Activated CD8-positive, alpha-beta memory T cell treated with anti-CD3 and anti-CD28 coated beads for 4 hours (primary cell): ENCODE measurements at regions not wholly inside any gene's neighbourhood (a gene's known extent, or its start where the extent isn't known, plus 50 kb on each side); places are given as distances from the start of the nearest gene placed in this dataset.

Experiments used
- DNase-seq, 2 donors: peaks; one replicate each; pipeline ENCODE4 v3.0.0-alpha.2; 2020; ENCODE audit warnings: low read depth in 2 of 2

DNA sequence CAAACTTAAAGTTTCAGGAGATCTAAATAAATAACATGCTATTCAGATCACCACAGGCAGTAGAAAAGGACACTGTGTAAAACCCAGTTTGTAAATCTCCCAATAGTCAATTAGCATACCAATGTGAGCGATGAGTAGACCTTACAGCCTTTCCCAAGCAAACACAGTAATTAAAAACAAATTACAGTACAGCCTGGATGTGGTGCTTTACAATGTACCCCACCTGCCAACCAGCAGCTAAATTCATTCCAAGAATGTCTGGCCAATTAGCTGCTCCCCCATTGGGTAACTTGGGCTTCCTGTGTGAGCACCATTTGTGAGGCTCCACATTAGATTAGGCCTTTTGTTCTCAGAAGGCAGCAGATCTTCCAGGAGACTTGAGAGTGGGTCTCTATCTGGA is 635.0 kb downstream of the TBL1XR1 start:
- no peak for DNase-seq

DNA sequence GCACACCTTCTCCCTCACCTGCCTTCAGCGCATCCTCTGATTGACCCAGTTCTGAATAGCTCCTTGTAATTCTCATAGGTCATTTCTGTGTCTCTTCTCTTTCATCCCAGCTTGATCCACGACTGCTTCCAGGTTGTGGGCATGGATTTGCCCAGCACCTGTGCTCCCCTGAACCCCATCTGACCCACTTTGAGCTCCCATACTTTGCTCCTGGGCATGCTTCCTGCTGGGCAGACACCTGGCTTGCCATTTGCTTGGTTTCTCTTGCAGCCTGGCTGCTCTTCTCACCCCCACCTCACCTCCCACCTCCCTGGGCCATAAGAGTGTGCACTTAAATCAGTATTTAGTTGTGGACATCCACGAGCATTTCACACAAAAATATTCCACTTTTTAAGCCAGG is 635.5 kb downstream of the TBL1XR1 start:
- DNase-seq, result no peak

DNA sequence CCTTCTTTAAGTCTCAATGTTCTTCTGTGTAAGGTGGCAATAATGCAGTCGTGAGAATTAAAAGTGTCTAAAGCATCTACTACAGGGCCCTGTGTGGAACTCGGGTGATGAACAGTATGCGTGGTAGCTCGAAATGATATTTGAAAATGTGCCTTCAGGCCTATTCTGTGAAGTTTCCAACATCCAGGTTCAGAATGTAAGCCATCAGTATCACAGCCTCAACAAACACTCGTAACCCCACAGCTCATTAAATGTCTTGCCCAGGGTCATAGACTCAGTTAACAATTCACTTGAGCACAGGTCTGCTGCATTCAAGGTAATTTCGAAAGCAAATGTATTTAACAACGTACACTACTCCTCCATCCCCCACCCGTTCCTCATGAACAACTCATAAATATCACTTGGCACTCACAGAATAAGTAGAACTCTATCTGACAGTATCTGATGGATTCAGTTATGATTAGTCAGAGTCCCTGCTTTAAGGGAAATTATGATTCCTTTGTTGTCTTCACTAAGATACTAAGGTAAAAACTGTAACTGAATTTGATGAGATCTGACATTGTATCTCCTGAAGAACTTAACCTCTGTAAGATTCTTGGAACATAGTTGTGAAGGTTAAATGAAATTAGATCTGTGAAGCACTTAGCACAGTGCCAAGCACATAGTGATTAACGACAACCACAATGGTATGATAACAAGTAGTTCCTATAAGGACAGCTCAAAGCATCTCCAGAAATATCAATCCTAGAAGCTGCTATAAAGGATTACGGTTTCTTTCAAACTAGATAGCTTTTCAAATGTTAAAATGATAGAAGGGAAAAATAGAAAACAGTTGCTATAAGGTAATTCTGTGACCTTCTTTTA is 642.3 kb downstream of the TBL1XR1 start:
- DNase-seq, result no peak

DNA sequence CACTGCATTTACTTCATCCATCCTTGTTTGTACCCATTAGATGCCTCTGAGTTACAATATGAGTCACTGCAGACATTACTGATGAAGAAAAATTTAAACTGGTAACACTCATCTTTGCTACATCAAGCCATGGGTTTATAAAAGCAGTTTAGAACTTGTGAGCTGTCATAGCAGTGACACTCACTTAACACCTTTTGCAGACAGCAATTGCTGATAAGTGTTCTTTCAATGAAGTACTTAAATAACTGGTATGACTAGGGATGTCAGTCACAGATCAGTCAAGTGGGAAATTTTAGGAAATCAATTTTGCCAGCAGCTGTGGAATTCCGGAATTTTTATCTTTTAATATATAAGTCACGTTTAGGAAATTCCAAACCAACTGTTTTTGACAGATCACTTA is 643.0 kb downstream of the TBL1XR1 start:
- DNase-seq, result no peak

DNA sequence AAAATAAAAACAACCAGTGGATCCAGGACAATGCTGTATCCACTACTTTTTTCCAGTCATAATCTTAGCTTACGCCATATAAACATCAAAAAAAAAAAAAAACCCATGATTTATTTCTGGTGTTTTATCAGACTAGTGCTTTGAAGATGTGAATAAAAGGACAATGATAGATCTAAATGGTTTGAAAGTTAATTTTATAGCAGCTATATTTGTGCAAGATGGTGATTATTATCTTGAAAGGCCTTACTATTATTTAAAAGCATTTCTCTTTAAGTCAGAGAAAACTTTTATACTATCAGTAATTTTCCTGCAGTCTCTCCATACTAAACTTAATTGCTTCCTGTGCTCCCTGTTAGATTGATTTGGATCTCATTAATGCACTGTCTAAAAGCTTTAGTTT is 670.3 kb downstream of the TBL1XR1 start:
- DNase-seq, result no peak

DNA sequence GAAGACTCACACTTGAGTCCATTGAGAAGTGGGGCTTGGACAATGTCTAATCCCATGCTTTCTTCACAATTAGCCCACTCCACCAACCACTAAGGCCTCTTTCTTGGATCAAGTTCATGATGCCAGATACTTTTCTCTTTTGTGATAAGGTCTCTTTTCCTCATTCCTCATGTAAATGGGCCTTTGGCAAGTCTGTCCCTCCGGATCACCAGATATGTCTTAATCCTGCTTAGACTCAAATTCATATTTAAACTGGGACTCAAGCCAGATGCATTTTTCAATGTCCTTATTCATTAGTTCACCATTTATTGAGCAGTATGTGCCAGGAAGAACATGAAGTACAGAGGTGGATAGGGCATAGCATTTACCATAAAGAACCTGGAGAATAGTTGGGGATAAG is 671.1 kb downstream of the TBL1XR1 start:
- DNase-seq, result no peak

DNA sequence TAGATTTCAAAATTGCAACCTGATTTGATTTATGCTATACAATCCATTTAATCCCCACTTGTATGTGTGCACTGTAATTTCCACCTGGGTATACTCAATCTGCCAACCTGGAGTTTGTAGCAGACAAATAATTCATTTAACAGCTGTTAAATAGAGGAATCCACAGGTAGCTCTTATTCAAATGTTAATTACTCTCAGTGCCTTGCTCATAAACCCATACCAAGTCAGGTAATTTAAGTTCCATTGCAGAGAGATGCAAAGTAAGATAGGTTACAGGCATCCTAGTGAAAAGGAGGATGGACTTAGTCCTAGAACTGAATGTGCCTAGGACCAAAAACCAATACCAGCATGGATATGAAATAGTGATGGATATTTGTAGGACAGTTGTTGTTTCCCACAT is 674.2 kb downstream of the TBL1XR1 start:
- DNase-seq, result no peak

DNA sequence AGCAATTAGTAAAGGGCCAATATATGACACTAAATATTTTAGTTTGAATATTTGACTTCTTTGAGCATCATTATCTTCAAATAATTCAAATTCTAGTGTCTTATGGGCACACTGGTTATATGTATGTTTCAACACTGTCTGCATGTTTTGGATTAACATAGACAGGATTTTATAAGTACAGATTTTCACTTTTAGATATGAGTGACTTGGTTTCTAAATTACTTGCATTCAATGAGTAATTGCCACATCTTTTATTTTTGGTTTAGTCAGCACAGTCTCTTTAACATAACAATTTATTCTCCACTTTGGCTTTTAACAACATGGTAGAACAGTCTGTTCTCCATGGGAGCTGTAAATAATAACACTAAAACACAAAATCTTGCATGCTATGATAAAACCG is 674.8 kb downstream of the TBL1XR1 start:
- DNase-seq, result no peak

DNA sequence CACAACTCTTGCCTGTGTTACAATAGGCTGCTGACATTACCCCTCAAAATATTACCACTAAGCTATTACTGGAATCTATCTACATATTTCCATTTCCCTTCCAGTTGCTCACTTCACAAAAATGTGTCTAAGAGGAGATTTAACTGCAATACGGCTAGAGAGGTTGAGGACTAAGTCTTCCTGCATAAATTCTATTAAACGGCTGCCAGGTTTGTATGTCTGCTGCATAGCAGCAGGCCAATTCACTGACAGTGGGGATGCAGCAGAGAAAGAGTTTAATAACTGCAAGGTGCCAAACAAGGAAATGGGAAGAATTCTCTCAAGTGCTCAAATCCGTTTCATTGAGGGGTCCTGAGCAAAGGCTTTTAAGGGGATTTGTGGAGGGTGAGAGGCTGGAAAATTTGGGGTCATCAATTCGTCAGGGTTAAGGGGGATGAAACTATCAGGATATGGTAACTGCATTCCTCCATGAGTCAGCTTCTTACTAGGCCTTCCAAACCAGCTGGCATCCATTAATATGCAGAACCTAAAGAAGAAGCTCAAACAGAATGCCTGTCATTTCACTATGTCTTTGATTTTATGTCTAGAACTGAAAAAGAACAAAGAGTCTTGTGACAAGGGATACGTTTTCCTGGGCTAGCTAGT is 675.6 kb downstream of the TBL1XR1 start:
- DNase-seq, result no peak

DNA sequence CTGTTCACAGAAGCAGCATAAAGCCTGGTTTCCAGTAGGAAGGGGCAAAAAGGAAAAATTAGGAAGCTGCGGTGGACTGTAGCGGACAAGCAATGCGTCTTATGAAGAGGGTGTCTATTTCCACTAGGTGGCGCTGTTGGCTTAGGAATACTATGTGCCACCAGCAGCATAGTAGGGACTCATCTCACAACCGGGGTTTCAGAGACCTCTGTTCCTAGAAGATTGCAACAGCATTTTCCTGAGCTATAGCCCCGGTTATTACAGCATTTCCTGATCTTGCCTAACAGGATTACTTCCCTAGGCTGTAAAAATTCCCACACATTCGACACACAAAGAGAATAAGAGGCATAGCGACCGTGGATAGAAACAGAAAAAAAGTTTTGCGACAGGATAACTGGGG is 683.0 kb downstream of the TBL1XR1 start:
- DNase-seq, result no peak

DNA sequence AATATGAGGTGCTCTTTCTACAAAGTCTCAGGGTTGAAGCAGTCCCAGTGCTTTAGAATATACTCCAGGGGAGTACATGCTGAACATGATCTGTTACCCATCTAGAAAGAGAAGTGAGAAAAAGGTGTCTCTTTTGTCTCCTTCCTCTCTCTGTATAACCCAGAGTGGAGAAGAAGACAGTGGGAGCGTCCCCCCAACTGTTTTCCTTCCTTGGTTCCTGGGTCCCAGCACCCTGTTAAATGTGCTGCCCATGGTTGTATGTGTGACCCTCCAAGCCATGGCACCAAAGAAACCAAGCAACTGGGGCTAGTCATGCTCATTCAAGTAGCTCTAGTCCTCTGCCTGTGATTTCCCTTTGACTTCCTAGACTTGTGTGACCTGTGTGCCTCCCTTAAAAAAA is 683.7 kb downstream of the TBL1XR1 start:
- no peak for DNase-seq

DNA sequence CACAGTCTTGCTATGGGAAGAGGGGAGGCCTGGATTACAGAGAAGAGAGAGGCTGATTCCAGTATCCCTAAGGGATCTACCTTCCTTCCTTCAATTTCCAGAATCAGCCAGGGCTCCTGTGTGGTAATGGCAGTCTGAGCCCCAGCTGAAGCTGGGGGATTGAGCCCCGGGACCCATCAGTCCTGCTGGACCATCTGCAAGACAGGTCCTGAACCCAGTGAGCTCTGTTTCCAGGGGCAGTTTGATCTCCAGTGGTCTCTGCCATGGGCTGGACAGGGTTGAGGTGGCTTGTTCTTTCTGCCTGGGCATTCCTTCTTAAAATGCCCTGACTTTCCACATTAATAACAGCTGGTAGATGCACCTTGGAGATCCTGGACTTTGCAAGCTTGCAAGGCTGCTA is 685.2 kb downstream of the TBL1XR1 start:
- no peak for DNase-seq

DNA sequence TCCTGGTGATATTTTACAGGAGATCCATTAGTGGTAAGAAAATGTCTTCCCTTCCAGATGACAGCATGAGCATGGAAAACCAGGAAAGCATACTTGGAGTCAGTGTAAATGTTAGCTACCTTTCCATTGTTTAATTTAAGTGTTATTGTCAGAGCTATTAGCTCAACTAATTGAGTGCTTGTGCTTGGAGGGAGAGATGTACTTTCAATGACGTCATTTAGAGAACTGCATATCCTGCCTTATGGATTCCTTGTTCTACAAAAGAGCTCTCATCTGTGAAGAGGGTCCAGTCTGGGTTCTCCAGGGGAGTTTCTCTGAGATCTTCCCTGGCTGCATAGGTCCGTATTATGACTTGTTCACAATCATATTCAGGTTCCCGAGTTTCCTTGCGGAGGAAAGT is 687.2 kb downstream of the TBL1XR1 start:
- DNase-seq, result no peak

DNA sequence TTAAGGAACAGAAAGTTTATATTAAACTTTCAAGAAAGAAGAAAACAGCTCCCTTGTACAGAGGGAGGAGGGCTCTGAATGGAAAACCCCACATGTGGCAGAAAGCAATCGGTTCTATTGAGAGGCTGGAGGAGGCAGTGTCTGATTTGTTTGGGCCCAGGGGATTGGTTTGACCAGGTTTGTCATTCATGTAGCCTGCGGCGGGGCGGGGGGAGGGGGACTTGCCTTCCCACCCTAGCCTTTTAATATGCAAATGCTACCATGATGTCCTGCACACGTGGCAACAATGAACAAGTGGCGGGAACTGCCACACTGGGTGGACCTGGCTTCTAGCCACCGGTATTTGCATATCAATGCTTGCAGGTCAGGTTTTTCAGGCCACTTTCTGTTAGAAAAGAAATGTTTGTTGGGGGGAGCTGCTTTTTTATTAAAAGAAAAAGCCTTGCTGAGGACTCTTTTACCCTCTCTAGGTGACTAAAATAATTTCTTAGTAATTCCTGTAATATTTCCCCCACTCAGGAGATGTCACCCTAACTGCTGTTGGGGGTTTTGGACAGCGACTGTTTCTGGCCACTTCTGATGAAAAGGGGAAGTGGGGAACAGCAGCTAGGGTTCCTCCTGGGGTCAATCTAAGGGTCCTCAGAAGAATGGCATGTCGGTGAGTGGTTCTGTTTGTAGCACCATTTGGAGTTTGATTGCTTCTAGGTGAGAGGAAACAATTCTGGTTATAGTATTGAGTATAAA is 691.2 kb downstream of the TBL1XR1 start:
- no peak for DNase-seq

DNA sequence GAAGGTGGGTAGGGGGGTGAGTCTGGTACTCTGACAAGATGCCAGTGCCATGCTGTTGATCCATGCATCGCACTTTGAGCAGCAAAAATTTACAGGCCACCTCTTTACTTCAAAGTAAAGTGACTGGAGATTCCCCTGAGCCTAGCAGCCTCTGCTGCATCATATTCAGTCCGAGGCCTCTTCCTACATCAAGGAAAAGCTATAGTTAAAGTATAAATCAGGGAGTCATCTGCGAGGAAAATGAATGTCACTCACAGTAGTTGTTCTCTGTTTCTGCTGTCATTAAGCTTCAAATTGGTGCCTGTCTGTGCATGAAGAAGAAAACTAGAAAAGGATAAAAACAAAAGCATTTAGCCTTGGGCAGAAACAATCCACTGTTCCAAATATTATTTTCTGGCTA is 706.2 kb downstream of the TBL1XR1 start:
- DNase-seq, result no peak

DNA sequence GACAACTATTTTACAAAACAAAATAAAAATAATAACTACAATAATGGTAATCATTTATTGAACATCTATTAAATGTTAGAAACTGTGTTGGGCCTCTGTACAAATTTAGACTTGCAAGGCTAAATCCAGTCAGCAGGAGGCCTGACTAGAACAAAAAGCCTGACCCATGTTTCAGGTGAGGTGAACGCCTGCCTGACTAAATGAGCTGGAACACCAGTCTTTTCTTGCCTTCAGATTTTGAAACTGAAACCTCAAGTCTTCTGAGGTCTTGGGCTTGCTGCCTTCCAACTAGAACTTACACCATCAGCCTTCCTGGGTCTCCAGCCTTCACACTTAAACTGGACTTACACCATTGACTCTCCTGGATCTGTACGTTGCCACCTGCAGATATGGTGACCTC is 706.9 kb downstream of the TBL1XR1 start:
- no peak for DNase-seq

DNA sequence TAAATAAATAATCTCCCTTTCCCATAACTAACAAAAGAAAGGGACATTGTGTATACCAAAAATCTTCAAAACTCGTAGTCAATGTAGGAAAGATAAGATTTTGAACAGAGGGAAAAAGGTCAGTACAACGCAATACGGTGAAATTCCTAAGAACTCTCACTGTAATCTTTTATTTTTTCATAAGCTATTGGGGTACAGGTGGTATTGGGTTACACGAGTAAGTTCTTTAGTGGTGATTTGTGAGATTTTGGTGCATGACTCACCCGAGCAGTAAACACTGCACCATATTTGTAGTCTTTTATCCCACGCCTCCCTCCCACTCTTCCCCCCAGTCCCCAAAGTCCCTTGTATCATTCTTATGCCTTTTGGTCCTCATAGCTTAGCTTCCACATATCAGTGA is 718.0 kb downstream of the TBL1XR1 start:
- DNase-seq, result no peak

DNA sequence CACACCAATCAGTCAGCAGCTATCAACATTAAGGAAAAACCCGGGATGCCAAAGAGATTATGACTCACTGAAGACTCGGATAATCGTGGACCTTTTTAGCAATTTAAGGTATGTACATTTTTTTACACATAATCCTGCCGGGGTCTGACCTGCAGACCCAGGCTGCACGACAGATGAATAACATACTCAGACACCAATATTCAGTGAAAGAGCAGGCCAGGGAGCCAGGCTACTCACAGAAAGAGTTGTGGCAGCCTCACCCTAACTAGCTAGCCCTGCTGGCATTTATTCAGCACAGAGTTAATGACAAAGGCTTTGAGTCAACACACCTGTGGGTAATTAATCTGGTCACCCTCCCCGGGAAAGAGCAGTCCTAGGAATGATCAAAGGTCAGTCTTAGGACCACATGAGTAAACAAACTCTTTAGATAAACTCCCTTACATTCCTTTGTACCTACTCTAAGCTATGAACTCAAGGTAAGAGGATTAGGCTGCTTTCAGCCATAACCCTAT is 727.5 kb downstream of the TBL1XR1 start:
- DNase-seq, result no peak

DNA sequence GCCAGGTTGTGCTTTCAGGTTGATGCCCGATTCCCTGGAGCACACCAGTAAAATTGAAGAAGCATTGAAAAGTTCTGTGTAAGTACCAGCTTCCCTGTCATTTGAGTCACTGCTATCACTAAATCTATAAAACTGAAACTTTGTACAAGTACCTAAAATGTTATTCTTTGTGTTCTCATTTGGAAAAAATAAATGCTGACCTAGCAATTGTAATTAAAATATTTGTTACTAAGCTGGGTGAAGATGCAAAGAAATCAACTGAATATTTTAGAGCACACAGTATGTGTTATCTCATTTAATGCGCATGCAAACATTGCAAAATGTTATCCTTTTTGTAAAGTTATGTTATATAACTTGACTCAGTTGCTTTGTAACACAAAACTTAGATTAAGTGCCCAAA is 733.7 kb downstream of the TBL1XR1 start:
- no peak for DNase-seq

DNA sequence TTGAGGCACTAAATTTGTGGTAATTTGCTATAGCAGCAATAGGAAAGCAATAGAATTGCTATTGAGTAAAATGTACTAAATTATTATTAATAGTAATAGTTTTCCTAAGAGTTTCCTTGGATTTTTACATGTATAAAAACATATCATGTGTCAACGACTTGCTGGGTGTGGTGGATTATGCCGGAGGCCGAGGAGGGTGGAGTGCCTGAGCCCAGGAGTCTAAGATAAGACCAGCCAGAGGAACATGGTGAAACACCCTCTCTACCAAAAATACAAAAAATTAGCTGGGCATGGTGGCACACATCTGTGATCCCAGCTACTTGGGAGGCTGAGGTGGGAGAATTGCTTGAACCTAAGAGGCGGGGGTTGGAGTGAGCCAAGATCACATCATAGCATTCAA is 749.9 kb downstream of the TBL1XR1 start:
- DNase-seq, result no peak

DNA sequence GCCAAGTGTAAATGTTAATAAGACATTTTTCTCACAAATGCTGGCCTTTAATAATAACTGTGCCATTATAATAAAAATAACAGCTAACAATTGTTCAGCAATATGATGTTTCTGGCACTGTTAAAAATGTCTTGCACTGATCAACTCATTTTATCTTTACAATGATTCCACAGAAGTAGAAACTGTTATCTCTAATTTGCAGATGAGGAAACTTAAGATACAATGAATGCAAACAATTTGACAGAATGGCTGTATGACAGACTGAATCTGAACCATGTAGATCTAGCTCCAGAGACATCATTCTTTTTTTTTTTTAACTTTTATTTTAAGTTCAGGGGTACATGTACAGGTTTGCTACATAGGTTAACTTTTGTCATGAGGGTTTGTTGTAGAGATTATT is 755.0 kb downstream of the TBL1XR1 start:
- DNase-seq, result no peak

DNA sequence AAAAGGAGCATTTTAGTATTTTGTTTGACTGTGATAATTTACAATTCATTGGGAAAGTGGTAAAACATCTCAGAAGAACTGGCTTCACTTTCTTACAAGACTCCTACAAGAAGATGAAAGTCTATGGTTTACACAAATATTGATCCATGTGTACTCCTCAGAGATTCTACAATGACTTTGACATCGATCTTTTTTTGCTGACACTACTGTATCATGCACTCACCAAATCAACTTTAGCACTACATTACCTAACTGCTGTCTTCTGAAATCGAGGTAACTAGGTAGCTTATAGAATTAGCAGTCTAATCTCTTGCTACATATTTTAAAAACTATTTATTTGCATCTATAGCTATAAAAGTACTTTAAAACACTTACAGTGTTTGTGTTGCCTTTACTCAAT is 757.6 kb downstream of the TBL1XR1 start:
- no peak for DNase-seq

DNA sequence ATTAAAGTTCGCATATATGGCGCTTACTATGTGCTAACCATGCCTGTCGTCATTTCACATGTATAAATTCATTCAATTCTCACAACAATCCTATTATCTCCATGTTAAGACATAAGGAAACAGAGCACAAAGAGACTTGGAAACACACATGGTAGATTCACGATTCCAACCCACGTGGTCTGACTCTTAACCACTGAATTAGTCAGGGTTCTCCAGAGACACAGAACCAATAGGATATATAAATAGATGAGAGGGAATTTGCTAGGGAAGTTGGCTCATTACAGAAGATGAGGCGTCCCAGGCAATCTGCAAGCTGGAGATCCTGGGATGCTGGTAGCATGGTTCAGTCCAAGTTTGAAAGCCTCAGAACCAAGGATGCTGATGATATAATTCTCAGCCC is 765.3 kb downstream of the TBL1XR1 start:
- DNase-seq, result no peak
